AG08396 (cell line): ENCODE measurements at regions not wholly inside any gene's neighbourhood (a gene's known extent, or its start where the extent isn't known, plus 50 kb on each side); places are given as distances from the start of the nearest gene placed in this dataset.
"Not testable (repeated sequence)": the region's sequence is repeated elsewhere in the genome, so short reads cannot be mapped to it uniquely, and the experiment has no call there.

ENCODE experiments used
- DNase-seq: peaks from one replicate; pipeline ENCODE4 v3.0.0; 2012; ENCODE audit warnings: low spot score, mixed read lengths

GRCh38 chr6:27161115-27161514 lies 86.4 kb upstream of the PRSS16 start:
- no peak for DNase-seq

DNA sequence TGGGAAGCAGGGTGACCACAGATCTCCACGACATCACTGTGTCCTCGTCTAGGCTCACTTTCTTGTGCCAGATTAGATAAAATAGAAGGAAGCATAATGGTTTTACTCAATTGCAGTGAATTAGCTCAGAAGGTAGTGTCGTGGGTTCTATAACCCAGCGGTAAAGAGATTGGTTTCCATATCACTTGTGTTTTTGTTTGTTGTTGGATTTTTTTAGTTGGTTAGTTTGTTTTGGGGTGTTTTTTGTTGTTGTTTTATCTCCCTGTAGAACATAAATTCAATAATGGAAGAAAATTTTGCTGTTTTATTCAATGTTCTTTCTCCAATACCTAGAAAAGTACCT lies 85.9 kb upstream of the PRSS16 start:
- DNase-seq = no peak

- peak; percentile 12 for DNase-seq
Measured at GRCh38 chr6:27161946-27162603, 85.4 kb upstream of the PRSS16 start.

- DNase-seq = no peak
Measured at GRCh38 chr6:27163834-27164233, 83.7 kb upstream of the PRSS16 start.

GRCh38 chr6:27168108-27168507 lies 79.4 kb upstream of the PRSS16 start:
- DNase-seq = peak; percentile 17

- DNase-seq = peak; percentile 41
Measured at GRCh38 chr6:27168586-27169443, 78.7 kb upstream of the PRSS16 start.

GRCh38 chr6:27172524-27173231 lies 74.8 kb upstream of the PRSS16 start:
- DNase-seq = not testable (repeated sequence)

DNA sequence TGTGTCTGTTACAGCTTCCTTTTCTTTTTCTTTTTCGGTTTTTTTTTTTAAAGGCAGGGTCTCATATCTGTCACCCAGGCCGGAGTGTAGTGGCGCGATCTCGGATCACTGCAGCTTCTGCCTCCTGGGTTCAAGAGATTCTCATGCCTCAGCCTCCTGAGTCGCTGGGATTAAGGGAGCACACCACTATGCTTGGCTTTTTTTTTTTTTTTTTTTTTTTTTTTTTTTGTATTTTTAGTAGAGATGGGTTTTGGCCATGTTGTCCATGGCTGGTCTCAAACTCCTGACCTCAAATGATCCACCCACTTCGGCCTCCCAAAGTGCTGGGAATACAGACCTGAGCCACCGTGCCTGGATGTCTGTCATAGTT lies 74.3 kb upstream of the PRSS16 start:
- not testable (repeated sequence) for DNase-seq

DNA sequence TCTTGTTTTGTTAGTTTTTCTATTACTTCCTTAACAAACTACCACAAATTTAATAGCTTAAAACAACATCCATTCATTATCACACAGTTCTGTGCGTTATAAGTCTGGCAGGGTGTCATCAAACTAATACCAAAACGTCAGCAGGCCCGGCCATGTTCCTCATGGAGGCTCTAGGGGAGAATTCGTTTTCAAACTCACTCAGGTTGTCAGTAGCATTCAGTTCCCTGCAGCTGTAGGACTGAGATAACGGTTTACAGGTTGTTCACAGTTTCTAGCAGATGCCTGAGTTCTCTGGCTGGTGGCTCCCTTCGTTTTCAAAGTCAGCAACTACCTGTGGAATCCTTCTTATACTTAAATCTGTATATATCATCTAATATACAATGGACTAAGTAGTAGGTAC lies 72.5 kb upstream of the PRSS16 start:
- DNase-seq = no peak

DNA sequence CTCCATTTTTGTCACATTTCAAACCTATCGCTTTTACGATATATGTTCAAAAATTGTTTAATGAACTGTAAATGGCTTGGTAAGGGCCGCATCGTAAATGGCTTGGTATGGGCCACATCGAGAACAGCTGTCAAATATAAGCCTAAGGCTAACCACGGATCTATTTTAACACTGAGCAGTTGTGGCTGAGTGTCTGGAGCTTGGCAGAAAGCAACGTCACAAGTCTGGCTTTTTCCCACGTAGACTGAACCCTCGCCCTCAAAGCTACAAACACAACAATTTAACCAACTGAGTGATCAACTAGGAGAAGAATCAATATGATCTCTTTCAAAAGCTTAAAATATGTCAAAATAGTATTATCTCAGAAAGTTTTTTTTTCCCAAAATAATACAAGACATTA lies 71.4 kb upstream of the PRSS16 start:
- DNase-seq = no peak

DNA sequence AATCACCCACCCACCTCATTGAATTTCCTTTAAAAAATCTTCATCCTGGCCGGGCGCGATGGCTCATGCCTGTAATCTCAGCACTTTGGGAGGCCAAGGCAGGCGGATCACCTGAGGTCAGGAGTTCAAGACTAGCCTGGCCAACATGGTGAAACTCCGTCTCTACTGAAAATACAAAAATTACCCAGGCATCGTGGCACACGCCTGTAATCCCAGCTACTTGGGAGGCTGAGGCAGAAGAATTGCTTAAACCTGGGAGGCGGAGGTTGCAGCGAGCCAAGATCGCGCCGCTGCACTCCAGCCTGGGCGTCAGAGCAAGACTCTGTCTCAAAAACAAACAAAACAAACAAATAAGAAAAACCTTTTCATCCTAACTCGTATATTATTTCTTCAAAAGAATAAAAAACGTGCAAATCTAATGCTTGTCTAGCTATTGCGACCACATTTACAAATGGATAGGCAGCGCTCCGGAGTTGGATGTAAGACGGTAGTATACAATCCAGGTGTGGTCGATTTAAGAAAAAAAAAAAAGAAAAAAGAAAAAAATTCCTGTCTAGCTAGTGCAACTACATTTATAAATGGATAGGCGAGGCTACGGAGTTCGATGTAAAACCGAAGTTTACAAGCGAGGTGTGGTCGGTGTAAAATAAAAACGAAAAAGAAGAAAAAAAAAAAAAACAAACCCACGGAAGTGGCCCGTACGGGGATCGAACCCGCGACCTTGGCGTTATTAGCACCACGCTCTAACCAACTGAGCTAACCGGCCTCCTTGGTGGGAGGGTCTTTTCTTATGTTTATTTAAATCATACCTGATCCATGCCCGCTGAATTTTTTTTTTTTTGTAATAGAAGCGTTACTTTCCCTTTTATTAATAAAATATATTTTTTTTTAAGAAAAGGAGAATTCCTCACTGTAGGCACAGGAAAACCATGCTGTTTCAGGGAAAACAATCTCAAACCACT lies 70.7 kb upstream of the PRSS16 start:
- DNase-seq = peak; percentile 31

DNA sequence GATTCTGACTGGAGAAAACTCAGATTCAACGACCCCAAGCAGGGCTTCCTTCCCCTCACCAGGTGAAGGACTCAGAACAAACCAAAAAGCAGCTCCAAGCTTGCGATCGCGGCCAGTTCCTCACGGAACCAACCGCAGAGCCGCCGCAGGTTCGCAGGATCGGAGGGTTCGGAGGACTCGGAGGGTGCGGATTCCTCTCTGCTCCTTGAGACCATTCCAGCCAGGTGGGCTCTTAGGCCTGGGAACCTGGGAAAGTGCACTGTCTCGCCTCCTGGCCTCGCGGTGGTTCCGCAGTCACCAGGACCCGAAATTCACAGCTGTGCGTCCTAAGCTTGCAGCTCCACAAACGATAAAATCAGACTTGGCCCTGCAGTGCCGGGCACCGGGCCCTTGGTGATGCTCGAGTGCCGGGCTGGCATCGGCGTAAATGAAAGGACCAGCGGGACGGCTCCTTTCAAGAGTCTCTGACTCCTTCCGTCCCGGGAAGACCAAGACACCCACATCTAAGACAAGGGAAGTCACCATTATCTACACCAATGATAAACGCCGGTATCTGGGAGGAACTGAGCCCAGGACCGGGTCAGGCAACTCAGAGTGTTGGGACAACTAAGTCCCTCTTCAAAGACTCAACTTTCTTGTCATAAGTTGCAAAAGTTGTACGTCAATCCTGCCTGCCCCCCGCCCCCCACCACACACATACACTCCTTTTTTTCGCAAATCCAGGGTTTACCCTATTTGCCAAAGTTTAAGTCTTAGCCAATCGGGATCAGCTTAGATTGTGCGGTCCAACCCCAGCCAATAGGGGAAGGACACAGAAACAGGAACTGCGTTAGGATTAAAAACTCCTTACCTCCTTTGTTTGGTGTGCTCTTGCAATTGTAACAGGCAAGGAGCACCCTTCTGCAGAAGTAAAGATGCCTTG lies 69.8 kb upstream of the PRSS16 start:
- DNase-seq = peak; percentile 79

- peak; percentile 17 for DNase-seq
Measured at GRCh38 chr6:27178407-27178730, 69.1 kb upstream of the PRSS16 start.

GRCh38 chr6:27178860-27179259 lies 68.6 kb upstream of the PRSS16 start:
- DNase-seq = no peak

- no peak for DNase-seq
Measured at GRCh38 chr6:27183060-27183832, 64.3 kb upstream of the PRSS16 start.

DNA sequence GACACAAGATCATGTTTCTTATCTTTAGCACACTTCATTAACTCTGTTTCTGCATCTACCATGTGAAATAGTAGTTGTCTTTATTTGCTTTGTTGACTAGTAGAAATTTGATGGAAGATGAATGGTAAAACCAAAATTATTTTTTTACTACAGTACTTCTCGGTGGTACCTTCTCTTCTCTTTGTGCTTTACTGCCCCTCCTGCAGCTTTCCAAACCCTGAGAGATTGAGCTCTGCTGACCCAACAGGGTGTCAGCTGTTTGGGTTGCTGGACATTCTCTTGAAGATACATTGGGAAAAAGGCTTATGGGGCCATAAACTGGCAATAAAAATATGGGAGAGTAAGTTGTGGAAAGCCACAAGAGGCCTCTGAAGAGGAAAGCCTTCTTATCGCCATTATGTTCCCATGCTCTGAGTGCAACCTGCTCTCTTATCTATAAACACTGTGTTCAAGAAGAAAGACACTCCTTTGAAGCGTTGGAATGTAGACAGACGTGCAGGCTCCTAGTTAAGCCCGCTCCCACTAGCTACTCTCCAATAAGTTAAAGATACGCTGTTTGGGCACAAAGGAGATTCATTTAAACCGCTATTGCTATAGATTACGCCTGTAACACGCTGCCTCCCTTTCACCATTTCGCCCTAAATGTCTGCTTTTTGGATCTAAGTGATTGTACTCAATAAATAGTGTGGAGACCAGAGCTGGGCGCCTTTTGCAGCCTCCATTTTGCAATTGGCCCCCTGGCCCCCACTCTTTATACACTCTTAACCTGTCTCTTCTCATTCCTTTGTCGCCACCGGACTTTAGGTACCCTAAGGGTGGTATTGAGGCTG lies 60.1 kb upstream of the PRSS16 start:
- DNase-seq = no peak

DNA sequence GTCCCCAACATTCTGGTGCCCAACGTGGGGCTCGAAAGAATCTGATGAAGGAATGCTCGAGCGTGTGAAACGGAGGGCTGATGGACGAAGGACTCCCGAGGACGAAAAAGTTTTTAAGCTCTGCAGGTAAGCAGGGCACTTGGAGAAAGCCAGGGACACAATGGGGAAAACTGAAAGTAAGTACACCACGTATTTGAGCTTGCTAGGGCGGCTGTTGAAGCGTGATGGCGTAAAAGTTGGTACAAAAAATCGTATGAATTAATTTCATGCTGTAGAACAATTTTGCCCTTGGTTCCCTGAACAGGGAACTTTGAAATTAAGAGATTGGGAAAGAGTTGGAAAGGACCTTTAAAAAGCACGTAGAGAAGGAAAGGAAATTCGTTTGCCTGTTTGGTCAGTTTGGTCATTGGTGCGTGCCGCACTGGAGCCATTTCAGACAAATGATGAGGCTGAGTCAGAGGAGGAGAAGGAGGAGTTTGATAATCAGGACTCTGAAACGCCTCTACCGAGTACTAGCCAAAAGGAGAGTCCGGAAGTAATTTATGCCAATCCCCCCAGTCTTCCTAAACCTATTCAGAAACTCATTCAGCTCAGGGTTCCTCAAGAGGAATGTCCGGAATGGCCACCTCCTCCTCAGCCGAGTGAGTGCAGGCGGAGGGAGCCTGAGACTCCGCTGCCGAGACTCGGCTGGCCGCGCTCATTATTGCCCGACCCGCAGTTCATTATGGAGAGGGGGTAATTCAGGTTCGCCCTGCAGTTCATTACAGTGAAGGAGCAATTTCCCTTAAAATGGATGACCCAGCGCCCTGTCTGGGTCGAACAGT lies 59.2 kb upstream of the PRSS16 start:
- DNase-seq = peak; percentile 63

DNA sequence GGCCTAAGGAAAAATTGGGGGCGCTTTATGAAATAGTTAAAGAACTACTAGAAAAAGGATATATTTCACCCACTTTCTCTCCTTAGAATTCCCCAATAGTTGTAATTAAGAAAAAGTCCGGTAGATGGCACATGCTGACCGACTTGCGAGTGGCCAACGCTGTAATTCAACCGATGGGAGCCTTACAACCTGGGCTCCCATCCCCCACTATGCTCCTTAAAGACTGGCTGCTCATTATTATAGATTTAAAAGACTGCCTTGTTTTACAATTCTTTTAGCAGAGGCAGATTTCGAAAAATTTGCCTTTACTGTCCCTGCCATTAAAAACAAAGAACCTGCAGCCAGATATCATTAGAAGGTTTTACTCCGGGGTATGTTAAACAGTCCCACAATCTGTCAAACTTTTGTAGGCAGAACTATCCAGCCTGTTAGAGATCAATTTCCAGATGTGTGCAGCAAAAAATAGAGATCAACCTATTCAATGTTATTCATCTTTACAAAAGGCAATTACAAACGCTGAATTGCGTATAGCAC lies 58.5 kb upstream of the PRSS16 start:
- DNase-seq = peak; percentile 68
